ENCODE measurements at regions not wholly inside any gene's neighbourhood (a gene's known extent, or its start where the extent isn't known, plus 50 kb on each side); places are given as distances from the start of the nearest gene placed in this dataset.

GRCh38 chr14:54332490-54332889 lies 64.3 kb upstream of the CDKN3 start:
- H3K27ac ChIP-seq (ENCODE audit: control insufficient read depth, insufficient read depth, low read length): no peak overlapping the region
- no peak overlapping the region for H3K9ac ChIP-seq (ENCODE audit: control insufficient read depth, extremely low read depth, insufficient read depth, low read length)
- H3K9me1 ChIP-seq (ENCODE audit: control insufficient read depth, extremely low read depth, insufficient read depth, low read length): no peaks in the 10 kb centered on the region
- no peaks in the 10 kb centered on the region for H4K20me1 ChIP-seq (ENCODE audit: control insufficient read depth, extremely low read depth, insufficient read depth, low read length)
- no peaks in the 10 kb centered on the region for H3K79me2 ChIP-seq (ENCODE audit: control insufficient read depth, insufficient read depth, low read length)
- H3K27me3 ChIP-seq (ENCODE audit: control insufficient read depth, extremely low read depth, insufficient read depth, low read length): no peaks in the 10 kb centered on the region
- FAIRE-seq: no peak
- H3K4me1 ChIP-seq (ENCODE audit: control insufficient read depth, extremely low read depth, insufficient read depth, low read length): no peaks in the 10 kb centered on the region
- dilution Hi-C loops (cut with MboI; ENCODE audit: extremely low pct_ligation_motif_present, low sequenced_read_pairs): no loop called here
- H3K36me3 ChIP-seq (ENCODE audit: control insufficient read depth in 2 of 2, extremely low read depth in 1 of 2, insufficient read depth in 2 of 2, low read length in 2 of 2): no peaks in the 10 kb centered on the region
- H3K4me2 ChIP-seq (ENCODE audit: control insufficient read depth, extremely low read depth, insufficient read depth, low read depth, low read length): no peak overlapping the region
- no peak overlapping the region for H2AFZ ChIP-seq (ENCODE audit: control insufficient read depth, low read length)
- no peak for DNase-seq (ENCODE audit: low read depth, low spot score)
- H3K4me3 ChIP-seq (ENCODE audit: control insufficient read depth in 2 of 3, extremely low read depth in 1 of 3, insufficient read depth in 2 of 3, low read depth in 1 of 3, low read length in 3 of 3): no peak overlapping the region
- TF ChIP-seq EZH2 (IDR thresholded peaks at IDR 0.05; ENCODE audit: low read length): no peak
- TF ChIP-seq, protein P1, sequence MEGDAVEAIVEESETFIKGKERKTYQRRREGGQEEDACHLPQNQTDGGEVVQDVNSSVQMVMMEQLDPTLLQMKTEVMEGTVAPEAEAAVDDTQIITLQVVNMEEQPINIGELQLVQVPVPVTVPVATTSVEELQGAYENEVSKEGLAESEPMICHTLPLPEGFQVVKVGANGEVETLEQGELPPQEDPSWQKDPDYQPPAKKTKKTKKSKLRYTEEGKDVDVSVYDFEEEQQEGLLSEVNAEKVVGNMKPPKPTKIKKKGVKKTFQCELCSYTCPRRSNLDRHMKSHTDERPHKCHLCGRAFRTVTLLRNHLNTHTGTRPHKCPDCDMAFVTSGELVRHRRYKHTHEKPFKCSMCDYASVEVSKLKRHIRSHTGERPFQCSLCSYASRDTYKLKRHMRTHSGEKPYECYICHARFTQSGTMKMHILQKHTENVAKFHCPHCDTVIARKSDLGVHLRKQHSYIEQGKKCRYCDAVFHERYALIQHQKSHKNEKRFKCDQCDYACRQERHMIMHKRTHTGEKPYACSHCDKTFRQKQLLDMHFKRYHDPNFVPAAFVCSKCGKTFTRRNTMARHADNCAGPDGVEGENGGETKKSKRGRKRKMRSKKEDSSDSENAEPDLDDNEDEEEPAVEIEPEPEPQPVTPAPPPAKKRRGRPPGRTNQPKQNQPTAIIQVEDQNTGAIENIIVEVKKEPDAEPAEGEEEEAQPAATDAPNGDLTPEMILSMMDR (optimal IDR thresholded peaks at IDR 0.05 in 1 of 3, IDR thresholded peaks at IDR 0.05 in 1 of 3, conservative IDR thresholded peaks at IDR 0.05 in 1 of 3; ENCODE audit: extremely low read depth in 1 of 3, insufficient read depth in 2 of 3, low read length in 3 of 3): no peak
- H3K9me3 ChIP-seq (ENCODE audit: control insufficient read depth, low read depth, low read length): no peaks in the 10 kb centered on the region

- H3K79me2 ChIP-seq (ENCODE audit: control insufficient read depth, insufficient read depth, low read length): no peaks in the 10 kb centered on the region
- dilution Hi-C loops (cut with MboI; ENCODE audit: extremely low pct_ligation_motif_present, low sequenced_read_pairs): no loop called here
- no peaks in the 10 kb centered on the region for H3K4me1 ChIP-seq (ENCODE audit: control insufficient read depth, extremely low read depth, insufficient read depth, low read length)
- H3K9me3 ChIP-seq (ENCODE audit: control insufficient read depth, low read depth, low read length): no peaks in the 10 kb centered on the region
- no peaks in the 10 kb centered on the region for H4K20me1 ChIP-seq (ENCODE audit: control insufficient read depth, extremely low read depth, insufficient read depth, low read length)
- no peak overlapping the region for H3K27ac ChIP-seq (ENCODE audit: control insufficient read depth, insufficient read depth, low read length)
- DNase-seq (ENCODE audit: low read depth, low spot score) (no peak), FAIRE-seq (no peak)
- no peaks in the 10 kb centered on the region for H3K36me3 ChIP-seq (ENCODE audit: control insufficient read depth in 2 of 2, extremely low read depth in 1 of 2, insufficient read depth in 2 of 2, low read length in 2 of 2)
- H3K27me3 ChIP-seq (ENCODE audit: control insufficient read depth, extremely low read depth, insufficient read depth, low read length): no peaks in the 10 kb centered on the region
- H3K9me1 ChIP-seq (ENCODE audit: control insufficient read depth, extremely low read depth, insufficient read depth, low read length): no peaks in the 10 kb centered on the region
- H2AFZ ChIP-seq (ENCODE audit: control insufficient read depth, low read length): no peak overlapping the region
- TF ChIP-seq, protein P1 (optimal IDR thresholded peaks at IDR 0.05 in 1 of 3, IDR thresholded peaks at IDR 0.05 in 1 of 3, conservative IDR thresholded peaks at IDR 0.05 in 1 of 3; ENCODE audit: extremely low read depth in 1 of 3, insufficient read depth in 2 of 3, low read length in 3 of 3): no peak
- no peak for TF ChIP-seq EZH2 (IDR thresholded peaks at IDR 0.05; ENCODE audit: low read length)
- H3K9ac ChIP-seq (ENCODE audit: control insufficient read depth, extremely low read depth, insufficient read depth, low read length): no peak overlapping the region
- H3K4me2 ChIP-seq (ENCODE audit: control insufficient read depth, extremely low read depth, insufficient read depth, low read depth, low read length): no peak overlapping the region
- no peak overlapping the region for H3K4me3 ChIP-seq (ENCODE audit: control insufficient read depth in 2 of 3, extremely low read depth in 1 of 3, insufficient read depth in 2 of 3, low read depth in 1 of 3, low read length in 3 of 3)
Measured at GRCh38 chr14:54333511-54333910, 63.3 kb upstream of the CDKN3 start.
